Esophagus muscularis mucosa (tissue), 3 donors: ENCODE measurements at regions not wholly inside any gene's neighbourhood (a gene's known extent, or its start where the extent isn't known, plus 50 kb on each side); places are given as distances from the start of the nearest gene placed in this dataset.

ENCODE experiments used
- CTCF ChIP-seq, 3 experiments: fragments of 200-600 bp in 2 of 3; fragments of 450-650 bp in 1 of 3; sonication (generic) in 2 of 3; IDR thresholded peaks; one replicate each; pipeline ENCODE4 v1.5.1; 2017 to 2019; ENCODE audit warnings: antibody characterized with exemption in 3 of 3, mild to moderate bottlenecking in 2 of 3, moderate library complexity in 1 of 3
- POLR2A ChIP-seq: fragments of 450-650 bp; IDR thresholded peaks from one replicate; pipeline ENCODE4 v1.6.1; 2017; ENCODE audit warnings: antibody characterized with exemption, moderate library complexity, mild to moderate bottlenecking, low read depth
- POLR2AphosphoS5 ChIP-seq, 2 donors: sonication (generic); formaldehyde crosslinking; IDR thresholded peaks; one replicate each; pipeline ENCODE4 v1.6.1; 2017; ENCODE audit warnings: antibody characterized with exemption in 2 of 2

- no peak for TF ChIP-seq CTCF (IDR thresholded peaks at IDR 0.05)
- no peak for TF ChIP-seq POLR2AphosphoS5 (IDR thresholded peaks at IDR 0.05)
- TF ChIP-seq POLR2A, result no peak
These were observed 1065.1 kb upstream of the WWC1 start for GRCh38 chr5:167226386-167226785.
